IPS-18a (cell line): ENCODE measurements at regions not wholly inside any gene's neighbourhood (a gene's known extent, or its start where the extent isn't known, plus 50 kb on each side); places are given as distances from the start of the nearest gene placed in this dataset.

Experiments
- H3K27ac ChIP-seq: one replicate; pipeline ENCODE4 v1.5.1; 2013; ENCODE audit warnings: low read length
- H3K27me3 ChIP-seq: one replicate; pipeline ENCODE4 v1.6.1; 2013; ENCODE audit warnings: mild to moderate bottlenecking, low read length; ENCODE audit not compliant: control insufficient read depth, insufficient read depth
- H3K36me3 ChIP-seq: one replicate; pipeline ENCODE4 v1.6.1; 2013; ENCODE audit warnings: low read depth, low read length; ENCODE audit not compliant: control insufficient read depth
- H3K4me1 ChIP-seq: one replicate; pipeline ENCODE4 v1.6.1; 2013; ENCODE audit warnings: low read depth, low read length; ENCODE audit not compliant: control insufficient read depth
- H3K4me3 ChIP-seq: one replicate; pipeline ENCODE4 v1.5.1; 2013; ENCODE audit warnings: low read length
- H3K9ac ChIP-seq: one replicate; pipeline ENCODE4 v1.6.1; 2013; ENCODE audit warnings: mild to moderate bottlenecking, low read length, moderate library complexity
- H3K9me3 ChIP-seq: one replicate; pipeline ENCODE4 v1.6.1; 2013; ENCODE audit warnings: low read depth, low read length; ENCODE audit not compliant: control insufficient read depth

- H3K36me3 ChIP-seq = no peaks in the 10 kb centered on the region
- H3K4me1 ChIP-seq = no peaks in the 10 kb centered on the region
- H3K9me3 ChIP-seq = no peaks in the 10 kb centered on the region
- no peak overlapping the region for H3K4me3 ChIP-seq
- H3K9ac ChIP-seq = no peak overlapping the region
- H3K27ac ChIP-seq = no peak overlapping the region
- H3K27me3 ChIP-seq = no peaks in the 10 kb centered on the region
Observed at GRCh38 chr12:115132905-115133304, 448.9 kb upstream of the TBX3 start.

- Histone ChIP-seq H3K9me3 (no peaks in the 10 kb centered on the region), H3K4me3 (no peak overlapping the region), H3K27me3 (no peaks in the 10 kb centered on the region), H3K27ac (no peak overlapping the region), H3K36me3 (no peaks in the 10 kb centered on the region), H3K4me1 (no peaks in the 10 kb centered on the region), H3K9ac (no peak overlapping the region)
Observed at GRCh38 chr12:115132145-115132544, 448.2 kb upstream of the TBX3 start.

GRCh38 chr12:115129727-115130126 is 445.8 kb upstream of the TBX3 start:
- H3K4me1 ChIP-seq = no peaks in the 10 kb centered on the region
- H3K36me3 ChIP-seq = no peaks in the 10 kb centered on the region
- H3K4me3 ChIP-seq = no peak overlapping the region
- no peaks in the 10 kb centered on the region for H3K27me3 ChIP-seq
- H3K27ac ChIP-seq = no peak overlapping the region
- H3K9ac ChIP-seq = no peak overlapping the region
- no peaks in the 10 kb centered on the region for H3K9me3 ChIP-seq

GRCh38 chr12:115121053-115121452 is 437.1 kb upstream of the TBX3 start:
- Histone ChIP-seq H3K4me3 (no peak overlapping the region), H3K36me3 (no peaks in the 10 kb centered on the region), H3K9me3 (no peaks in the 10 kb centered on the region), H3K9ac (no peak overlapping the region), H3K27ac (no peak overlapping the region), H3K27me3 (no peaks in the 10 kb centered on the region), H3K4me1 (no peaks in the 10 kb centered on the region)

- H3K9ac ChIP-seq = no peak overlapping the region
- H3K27ac ChIP-seq = no peak overlapping the region
- H3K4me3 ChIP-seq = no peak overlapping the region
- no peaks in the 10 kb centered on the region for H3K9me3 ChIP-seq
- H3K4me1 ChIP-seq = no peaks in the 10 kb centered on the region
- no peaks in the 10 kb centered on the region for H3K36me3 ChIP-seq
- H3K27me3 ChIP-seq = no peaks in the 10 kb centered on the region
Observed at GRCh38 chr12:115118177-115118724, 434.3 kb upstream of the TBX3 start.

- Histone ChIP-seq H3K9me3 (no peaks in the 10 kb centered on the region), H3K36me3 (no peaks in the 10 kb centered on the region), H3K9ac (no peak overlapping the region), H3K4me3 (no peak overlapping the region), H3K27ac (no peak overlapping the region), H3K4me1 (no peaks in the 10 kb centered on the region), H3K27me3 (no peaks in the 10 kb centered on the region)
Observed at GRCh38 chr12:115114140-115114539, 430.2 kb upstream of the TBX3 start.

- H3K4me1 ChIP-seq = no peaks in the 10 kb centered on the region
- H3K27me3 ChIP-seq = no peaks in the 10 kb centered on the region
Observed at GRCh38 chr12:115109863-115110262, 425.9 kb upstream of the TBX3 start.

GRCh38 chr12:115108129-115109100 is 424.4 kb upstream of the TBX3 start:
- no peaks in the 10 kb centered on the region for H3K9me3 ChIP-seq
- no peaks in the 10 kb centered on the region for H3K36me3 ChIP-seq
- no peak overlapping the region for H3K9ac ChIP-seq
- H3K27ac ChIP-seq = no peak overlapping the region
- no peak overlapping the region for H3K4me3 ChIP-seq
- no peaks in the 10 kb centered on the region for H3K27me3 ChIP-seq
- H3K4me1 ChIP-seq = no peaks in the 10 kb centered on the region

More at GRCh38 chr12:115109863-115110262, 425.9 kb upstream of the TBX3 start:
- Histone ChIP-seq H3K36me3 (no peaks in the 10 kb centered on the region), H3K4me3 (no peak overlapping the region), H3K9ac (no peak overlapping the region), H3K27ac (no peak overlapping the region), H3K9me3 (no peaks in the 10 kb centered on the region)

- Histone ChIP-seq H3K36me3 (no peaks in the 10 kb centered on the region), H3K4me1 (no peaks in the 10 kb centered on the region), H3K27ac (no peak overlapping the region), H3K4me3 (no peak overlapping the region), H3K9me3 (no peaks in the 10 kb centered on the region), H3K9ac (no peak overlapping the region), H3K27me3 (no peaks in the 10 kb centered on the region)
Observed at GRCh38 chr12:115103884-115104883, 420.2 kb upstream of the TBX3 start.

GRCh38 chr12:115102450-115102849 is 418.5 kb upstream of the TBX3 start:
- Histone ChIP-seq H3K4me3 (no peak overlapping the region), H3K9ac (no peak overlapping the region), H3K4me1 (no peaks in the 10 kb centered on the region), H3K27ac (no peak overlapping the region), H3K9me3 (no peaks in the 10 kb centered on the region), H3K36me3 (no peaks in the 10 kb centered on the region), H3K27me3 (no peaks in the 10 kb centered on the region)

- Histone ChIP-seq H3K9ac (no peak overlapping the region), H3K9me3 (no peaks in the 10 kb centered on the region), H3K27ac (no peak overlapping the region), H3K36me3 (no peaks in the 10 kb centered on the region), H3K4me1 (no peaks in the 10 kb centered on the region), H3K4me3 (no peak overlapping the region), H3K27me3 (no peaks in the 10 kb centered on the region)
Observed at GRCh38 chr12:115101520-115101919, 417.5 kb upstream of the TBX3 start.
